PFSK-1 (cell line): ENCODE measurements at regions not wholly inside any gene's neighbourhood (a gene's known extent, or its start where the extent isn't known, plus 50 kb on each side); places are given as distances from the start of the nearest gene placed in this dataset.

Source experiments
- TAF1 ChIP-seq: IDR thresholded peaks from 2 replicates; pipeline ENCODE4 v1.6.1; 2012; ENCODE audit warnings: low read length, control low read depth, borderline replicate concordance; ENCODE audit not compliant: insufficient read depth
- TF ChIP-seq, protein P1 (sequence below), 2 experiments: IDR thresholded peaks; 2 replicates each; pipeline versions ENCODE4 v1.6.1 to v1.8.0; 2011 to 2012; ENCODE audit warnings: low read depth in 2 of 2, low read length in 2 of 2, control low read depth in 1 of 2, inconsistent platforms in 1 of 2, mild to moderate bottlenecking in 1 of 2, moderate library complexity in 1 of 2; ENCODE audit not compliant: insufficient read depth in 1 of 2

DNA sequence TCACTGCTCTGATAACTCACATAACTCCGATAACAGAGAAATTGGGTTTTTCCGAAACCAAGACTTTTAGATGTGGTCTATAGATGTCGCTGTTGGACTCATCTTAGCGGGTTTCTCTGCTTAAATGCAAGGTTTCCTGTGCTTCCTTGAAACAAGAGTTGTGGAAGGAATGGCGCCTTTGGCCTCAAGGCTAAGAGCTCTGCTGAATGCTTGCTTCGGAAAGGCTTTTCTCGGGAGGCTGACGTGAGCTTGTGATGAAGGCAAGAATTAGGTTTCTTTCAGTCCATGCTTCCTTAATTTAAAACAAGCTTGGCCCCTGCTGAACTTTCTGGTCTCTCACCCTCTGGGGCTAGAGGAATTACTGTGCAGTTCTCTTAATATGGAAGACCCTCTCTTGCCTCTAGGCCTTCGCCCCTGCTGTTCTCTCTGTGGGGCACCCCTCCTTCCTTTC is 113.5 kb downstream of the MAP3K21 start:
- TF ChIP-seq, protein P1, sequence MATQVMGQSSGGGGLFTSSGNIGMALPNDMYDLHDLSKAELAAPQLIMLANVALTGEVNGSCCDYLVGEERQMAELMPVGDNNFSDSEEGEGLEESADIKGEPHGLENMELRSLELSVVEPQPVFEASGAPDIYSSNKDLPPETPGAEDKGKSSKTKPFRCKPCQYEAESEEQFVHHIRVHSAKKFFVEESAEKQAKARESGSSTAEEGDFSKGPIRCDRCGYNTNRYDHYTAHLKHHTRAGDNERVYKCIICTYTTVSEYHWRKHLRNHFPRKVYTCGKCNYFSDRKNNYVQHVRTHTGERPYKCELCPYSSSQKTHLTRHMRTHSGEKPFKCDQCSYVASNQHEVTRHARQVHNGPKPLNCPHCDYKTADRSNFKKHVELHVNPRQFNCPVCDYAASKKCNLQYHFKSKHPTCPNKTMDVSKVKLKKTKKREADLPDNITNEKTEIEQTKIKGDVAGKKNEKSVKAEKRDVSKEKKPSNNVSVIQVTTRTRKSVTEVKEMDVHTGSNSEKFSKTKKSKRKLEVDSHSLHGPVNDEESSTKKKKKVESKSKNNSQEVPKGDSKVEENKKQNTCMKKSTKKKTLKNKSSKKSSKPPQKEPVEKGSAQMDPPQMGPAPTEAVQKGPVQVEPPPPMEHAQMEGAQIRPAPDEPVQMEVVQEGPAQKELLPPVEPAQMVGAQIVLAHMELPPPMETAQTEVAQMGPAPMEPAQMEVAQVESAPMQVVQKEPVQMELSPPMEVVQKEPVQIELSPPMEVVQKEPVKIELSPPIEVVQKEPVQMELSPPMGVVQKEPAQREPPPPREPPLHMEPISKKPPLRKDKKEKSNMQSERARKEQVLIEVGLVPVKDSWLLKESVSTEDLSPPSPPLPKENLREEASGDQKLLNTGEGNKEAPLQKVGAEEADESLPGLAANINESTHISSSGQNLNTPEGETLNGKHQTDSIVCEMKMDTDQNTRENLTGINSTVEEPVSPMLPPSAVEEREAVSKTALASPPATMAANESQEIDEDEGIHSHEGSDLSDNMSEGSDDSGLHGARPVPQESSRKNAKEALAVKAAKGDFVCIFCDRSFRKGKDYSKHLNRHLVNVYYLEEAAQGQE (IDR thresholded peaks at IDR 0.05; ENCODE audit: insufficient read depth in 1 of 2, low read depth in 2 of 2, low read length in 2 of 2), result no peak
- no peak for TF ChIP-seq TAF1
